ENCODE measurements at regions not wholly inside any gene's neighbourhood (a gene's known extent, or its start where the extent isn't known, plus 50 kb on each side); places are given as distances from the start of the nearest gene placed in this dataset.

GRCh38 chr18:22091341-22091740 lies 78.0 kb upstream of the GATA6 start:
- TF ChIP-seq, protein P1, sequence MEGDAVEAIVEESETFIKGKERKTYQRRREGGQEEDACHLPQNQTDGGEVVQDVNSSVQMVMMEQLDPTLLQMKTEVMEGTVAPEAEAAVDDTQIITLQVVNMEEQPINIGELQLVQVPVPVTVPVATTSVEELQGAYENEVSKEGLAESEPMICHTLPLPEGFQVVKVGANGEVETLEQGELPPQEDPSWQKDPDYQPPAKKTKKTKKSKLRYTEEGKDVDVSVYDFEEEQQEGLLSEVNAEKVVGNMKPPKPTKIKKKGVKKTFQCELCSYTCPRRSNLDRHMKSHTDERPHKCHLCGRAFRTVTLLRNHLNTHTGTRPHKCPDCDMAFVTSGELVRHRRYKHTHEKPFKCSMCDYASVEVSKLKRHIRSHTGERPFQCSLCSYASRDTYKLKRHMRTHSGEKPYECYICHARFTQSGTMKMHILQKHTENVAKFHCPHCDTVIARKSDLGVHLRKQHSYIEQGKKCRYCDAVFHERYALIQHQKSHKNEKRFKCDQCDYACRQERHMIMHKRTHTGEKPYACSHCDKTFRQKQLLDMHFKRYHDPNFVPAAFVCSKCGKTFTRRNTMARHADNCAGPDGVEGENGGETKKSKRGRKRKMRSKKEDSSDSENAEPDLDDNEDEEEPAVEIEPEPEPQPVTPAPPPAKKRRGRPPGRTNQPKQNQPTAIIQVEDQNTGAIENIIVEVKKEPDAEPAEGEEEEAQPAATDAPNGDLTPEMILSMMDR (IDR thresholded peaks at IDR 0.05; ENCODE audit: extremely low read depth in 1 of 2, insufficient read depth in 1 of 2, low read depth in 1 of 2, low read length in 2 of 2): no peak
- TF ChIP-seq POLR2A (IDR thresholded peaks at IDR 0.05; ENCODE audit: low read depth, low read length) (no peak), POLR2AphosphoS5 (IDR thresholded peaks at IDR 0.05; ENCODE audit: insufficient read depth, low read depth, low read length) (no peak)
- TF ChIP-seq, protein P2, sequence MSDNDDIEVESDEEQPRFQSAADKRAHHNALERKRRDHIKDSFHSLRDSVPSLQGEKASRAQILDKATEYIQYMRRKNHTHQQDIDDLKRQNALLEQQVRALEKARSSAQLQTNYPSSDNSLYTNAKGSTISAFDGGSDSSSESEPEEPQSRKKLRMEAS (IDR thresholded peaks at IDR 0.05; ENCODE audit: insufficient read depth, insufficient read length): no peak

Measured in endothelial cell of umbilical vein (primary cell).